OCI-LY7 (cell line): ENCODE measurements at regions not wholly inside any gene's neighbourhood (a gene's known extent, or its start where the extent isn't known, plus 50 kb on each side); places are given as distances from the start of the nearest gene placed in this dataset.

ENCODE experiments used
- BruUV-seq: library from RNA; stranded (reverse); fragments of 400-500 nt; replicated peaks from 2 replicates; lab custom pipeline; 2021; lab: Mats Ljungman, UMichigan
- CTCF ChIA-PET: fragments of 300-600 bp; sonication (Branson Sonifier 250); formaldehyde crosslinking; loops from one replicate; lab custom pipeline; 2022; ENCODE audit warnings: antibody characterized with exemption; ENCODE audit not compliant: unreplicated experiment; lab: Charles Lee
- POLR2A ChIA-PET: fragments of 300-600 bp; sonication (Branson Sonifier 250); formaldehyde crosslinking; loops from one replicate; lab custom pipeline; 2022; ENCODE audit warnings: antibody characterized with exemption; lab: Charles Lee
- DNase-seq: peaks from one replicate; pipeline ENCODE4 v3.0.0-alpha.2; 2015; ENCODE audit warnings: low spot score
- H2AFZ ChIP-seq: fragments of 200-600 bp; sonication (generic), shearing (Covaris generic); 2 replicates; pipeline ENCODE4 v1.6.1; 2014; ENCODE audit warnings: mild to moderate bottlenecking, antibody characterized with exemption, low read length, moderate library complexity
- H3K27ac ChIP-seq: fragments of 200-600 bp; sonication (generic); 2 replicates; pipeline ENCODE4 v1.5.1; 2014; ENCODE audit warnings: mixed run types, low read depth, mild to moderate bottlenecking, moderate library complexity, low read length, inconsistent platforms; ENCODE audit not compliant: poor library complexity, severe bottlenecking
- H3K36me3 ChIP-seq: fragments of 200-600 bp; sonication (generic); 2 replicates; pipeline ENCODE4 v1.6.1; 2014; ENCODE audit warnings: mild to moderate bottlenecking, antibody characterized with exemption, low read length, moderate library complexity, mixed read lengths; ENCODE audit not compliant: insufficient read depth
- H3K4me1 ChIP-seq: fragments of 200-600 bp; sonication (generic); 2 replicates; pipeline ENCODE4 v1.5.1; 2014; ENCODE audit warnings: mild to moderate bottlenecking, low read length; ENCODE audit not compliant: insufficient read depth, poor library complexity, severe bottlenecking
- H3K4me2 ChIP-seq: fragments of 200-600 bp; sonication (generic); 2 replicates; pipeline ENCODE4 v1.6.1; 2014; ENCODE audit warnings: mild to moderate bottlenecking, low read length
- H3K4me3 ChIP-seq: fragments of 200-600 bp; sonication (generic); 2 replicates; pipeline ENCODE4 v1.5.1; 2014; ENCODE audit warnings: mild to moderate bottlenecking, low read depth, low read length; ENCODE audit not compliant: poor library complexity, severe bottlenecking
- H3K79me2 ChIP-seq: fragments of 200-600 bp; sonication (generic); 2 replicates; pipeline ENCODE4 v1.6.1; 2016; ENCODE audit warnings: low read depth, mild to moderate bottlenecking, low read length, moderate library complexity, mixed read lengths; ENCODE audit not compliant: insufficient read depth
- H3K9me2 ChIP-seq: fragments of 200-600 bp; sonication (generic); 2 replicates; pipeline ENCODE4 v1.6.1; 2016; ENCODE audit warnings: mild to moderate bottlenecking, low read length, mixed read lengths; ENCODE audit not compliant: insufficient read depth
- H3K9me3 ChIP-seq: fragments of 200-600 bp; sonication (generic); 2 replicates; pipeline ENCODE4 v1.6.1; 2014; ENCODE audit warnings: mild to moderate bottlenecking, mixed run types, low read length, mixed read lengths
- H4K20me1 ChIP-seq: fragments of 200-600 bp; sonication (generic); 2 replicates; pipeline ENCODE4 v1.6.1; 2014; ENCODE audit warnings: mild to moderate bottlenecking, antibody characterized with exemption, low read length, moderate library complexity, mixed read lengths; ENCODE audit not compliant: insufficient read depth
- CTCF ChIP-seq: fragments of 200-600 bp; sonication (generic); conservative IDR thresholded peaks from 2 replicates; pipeline ENCODE4 v1.5.1; 2014; ENCODE audit warnings: mild to moderate bottlenecking, antibody characterized with exemption, low read length, moderate library complexity, mixed read lengths
- EZH2phosphoT487 ChIP-seq: fragments of 200-600 bp; sonication (generic); IDR thresholded peaks from 2 replicates; pipeline ENCODE4 v1.6.1; 2018; ENCODE audit warnings: low read depth, borderline replicate concordance, mild to moderate bottlenecking, mixed run types, antibody characterized with exemption, low read length, moderate library complexity, mixed read lengths
- intact Hi-C: fragments of 100-400 bp; cut with micrococcal nuclease; formaldehyde crosslinking; loops from one replicate; pipeline ENCODE4 v1.10.0; 2022; ENCODE audit not compliant: unreplicated experiment

DNA sequence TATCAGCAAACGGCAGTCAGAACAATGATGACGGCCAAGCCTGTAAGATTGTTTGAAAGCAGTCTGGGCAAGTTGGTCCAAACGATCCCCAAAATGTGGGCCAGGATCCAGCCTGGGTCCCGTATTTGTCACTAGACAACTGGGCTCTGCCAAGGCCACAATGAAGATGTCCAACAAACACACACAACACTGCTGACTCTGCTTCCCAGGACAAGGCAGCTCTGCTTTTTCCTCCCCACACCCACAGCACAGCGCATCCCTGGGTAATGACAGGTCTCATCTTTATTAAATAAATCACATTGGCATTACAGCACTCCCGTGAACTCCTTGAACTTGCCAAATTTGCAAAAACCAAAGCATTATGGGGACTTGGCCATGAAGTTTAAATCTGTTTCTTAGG is 424.1 kb upstream of the ACTBL2 start:
- intact Hi-C loops = no loop called here
- Histone ChIP-seq H3K79me2 (no peaks in the 10 kb centered on the region), H2AFZ (no peak overlapping the region), H3K4me2 (no peak overlapping the region), H4K20me1 (no peaks in the 10 kb centered on the region), H3K27ac (no peak overlapping the region), H3K4me1 (no peaks in the 10 kb centered on the region), H3K4me3 (no peak overlapping the region), H3K9me3 (no peaks in the 10 kb centered on the region), H3K36me3 (no peaks in the 10 kb centered on the region), H3K9me2 (no peaks in the 10 kb centered on the region)
- no TSS peak for BruUV-seq
- POLR2A ChIA-PET = interaction anchor here (1.1 kb wide), 1 partner anchor 27 kb away, joined by 3 read pairs; no protein-coding TSS in a partner anchor
- DNase-seq = no peak
- CTCF ChIA-PET = no interaction called here
- no peak for TF ChIP-seq CTCF
- TF ChIP-seq EZH2phosphoT487 = no peak

DNA sequence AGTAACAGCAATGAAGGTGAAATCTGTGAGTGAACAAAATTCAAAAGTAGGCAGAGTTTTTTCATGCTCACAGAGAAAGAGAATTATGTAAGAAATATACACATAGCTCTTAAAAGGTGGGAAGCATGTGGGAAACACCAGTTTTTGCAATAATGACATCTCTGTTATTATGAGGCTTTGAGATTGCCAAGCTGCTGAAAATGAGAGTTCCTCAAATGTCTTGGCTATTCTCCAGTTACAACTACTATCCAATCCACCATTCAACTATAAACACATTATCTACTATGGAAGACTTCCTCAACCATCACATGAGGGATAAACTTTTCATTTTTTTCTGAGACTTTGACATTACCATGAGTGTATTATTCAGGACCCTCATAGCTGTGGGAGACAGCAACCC is 420.8 kb upstream of the ACTBL2 start:
- intact Hi-C loops = no loop called here
- Histone ChIP-seq H3K4me1 (no peaks in the 10 kb centered on the region), H2AFZ (no peak overlapping the region), H3K79me2 (no peaks in the 10 kb centered on the region), H4K20me1 (no peaks in the 10 kb centered on the region), H3K4me3 (no peak overlapping the region), H3K9me3 (no peaks in the 10 kb centered on the region), H3K27ac (no peak overlapping the region), H3K4me2 (no peak overlapping the region), H3K9me2 (no peaks in the 10 kb centered on the region), H3K36me3 (no peaks in the 10 kb centered on the region)
- ChIA-PET POLR2A (no interaction called here), CTCF (no interaction called here)
- TF ChIP-seq EZH2phosphoT487 (no peak), CTCF (no peak)
- no peak for DNase-seq
- no TSS peak for BruUV-seq

GRCh38 chr5:57902095-57902494 is 419.5 kb upstream of the ACTBL2 start:
- Histone ChIP-seq H3K79me2 (no peaks in the 10 kb centered on the region), H3K27ac (no peak overlapping the region), H3K4me1 (no peaks in the 10 kb centered on the region), H3K9me3 (no peaks in the 10 kb centered on the region), H2AFZ (no peak overlapping the region), H3K9me2 (no peaks in the 10 kb centered on the region), H3K4me3 (no peak overlapping the region), H4K20me1 (no peaks in the 10 kb centered on the region), H3K36me3 (no peaks in the 10 kb centered on the region), H3K4me2 (no peak overlapping the region)
- no TSS peak for BruUV-seq
- intact Hi-C loops = no loop called here
- TF ChIP-seq CTCF (no peak), EZH2phosphoT487 (no peak)
- ChIA-PET CTCF (no interaction called here), POLR2A (no interaction called here)
- no peak for DNase-seq
